Osteocyte (in vitro differentiated cells): ENCODE measurements at regions not wholly inside any gene's neighbourhood (a gene's known extent, or its start where the extent isn't known, plus 50 kb on each side); places are given as distances from the start of the nearest gene placed in this dataset.

Source experiments
- DNase-seq: peaks from one replicate; pipeline ENCODE4 v3.0.0; 2021; ENCODE audit warnings: mixed read lengths; ENCODE audit not compliant: unreplicated experiment; ENCODE audit errors: extremely low spot score
- H3K27ac Mint-ChIP-seq: one replicate; pipeline ENCODE4 v1.8.0; 2021; ENCODE audit warnings: mild to moderate bottlenecking, mixed read lengths; ENCODE audit not compliant: unreplicated experiment
- H3K27me3 Mint-ChIP-seq: one replicate; pipeline ENCODE4 v1.8.0; 2021; ENCODE audit warnings: mixed read lengths; ENCODE audit not compliant: unreplicated experiment
- H3K36me3 Mint-ChIP-seq: one replicate; pipeline ENCODE4 v1.8.0; 2021; ENCODE audit warnings: mixed read lengths; ENCODE audit not compliant: unreplicated experiment
- H3K4me1 Mint-ChIP-seq: one replicate; pipeline ENCODE4 v1.8.0; 2021; ENCODE audit warnings: mixed read lengths; ENCODE audit not compliant: unreplicated experiment
- H3K4me3 Mint-ChIP-seq: one replicate; pipeline ENCODE4 v1.8.0; 2021; ENCODE audit warnings: mild to moderate bottlenecking, moderate library complexity, mixed read lengths; ENCODE audit not compliant: unreplicated experiment
- H3K9me3 Mint-ChIP-seq: one replicate; pipeline ENCODE4 v1.8.0; 2021; ENCODE audit warnings: mixed read lengths; ENCODE audit not compliant: unreplicated experiment
- TF ChIP-seq, protein P1 (sequence below): fragments of 200-600 bp; sonication (generic); IDR thresholded peaks from 2 replicates; pipeline ENCODE4 v1.5.0; 2021; ENCODE audit warnings: antibody characterized with exemption, mild to moderate bottlenecking, moderate library complexity

DNA sequence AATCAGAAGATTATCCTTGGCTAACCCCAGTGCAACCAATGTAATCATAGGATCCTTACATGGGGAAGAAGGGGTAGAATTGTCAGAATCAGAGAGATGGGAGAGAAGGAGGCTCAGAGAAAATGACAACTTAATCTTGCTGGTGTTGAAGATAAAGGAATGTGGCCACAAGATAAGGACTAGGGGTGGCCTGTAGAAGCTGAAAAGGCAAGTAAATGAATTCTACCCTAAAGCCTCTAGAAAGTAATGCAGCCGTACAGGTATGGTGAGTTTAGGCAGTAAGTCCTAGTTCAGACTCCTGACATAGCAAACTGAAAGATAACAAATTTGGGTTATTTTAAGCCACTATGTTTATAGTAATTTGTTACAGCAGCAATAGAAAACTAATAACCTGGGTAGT lies 718.5 kb downstream of the SLITRK6 start:
- no peaks in the 10 kb centered on the region for H3K9me3 Mint-ChIP-seq
- no peaks in the 10 kb centered on the region for H3K36me3 Mint-ChIP-seq
- H3K27me3 Mint-ChIP-seq, result no peaks in the 10 kb centered on the region
- H3K4me3 Mint-ChIP-seq, result no peak overlapping the region
- peaks cover 7% of the 10 kb centered on the region for H3K4me1 Mint-ChIP-seq
- no peak for DNase-seq
- TF ChIP-seq, protein P1, sequence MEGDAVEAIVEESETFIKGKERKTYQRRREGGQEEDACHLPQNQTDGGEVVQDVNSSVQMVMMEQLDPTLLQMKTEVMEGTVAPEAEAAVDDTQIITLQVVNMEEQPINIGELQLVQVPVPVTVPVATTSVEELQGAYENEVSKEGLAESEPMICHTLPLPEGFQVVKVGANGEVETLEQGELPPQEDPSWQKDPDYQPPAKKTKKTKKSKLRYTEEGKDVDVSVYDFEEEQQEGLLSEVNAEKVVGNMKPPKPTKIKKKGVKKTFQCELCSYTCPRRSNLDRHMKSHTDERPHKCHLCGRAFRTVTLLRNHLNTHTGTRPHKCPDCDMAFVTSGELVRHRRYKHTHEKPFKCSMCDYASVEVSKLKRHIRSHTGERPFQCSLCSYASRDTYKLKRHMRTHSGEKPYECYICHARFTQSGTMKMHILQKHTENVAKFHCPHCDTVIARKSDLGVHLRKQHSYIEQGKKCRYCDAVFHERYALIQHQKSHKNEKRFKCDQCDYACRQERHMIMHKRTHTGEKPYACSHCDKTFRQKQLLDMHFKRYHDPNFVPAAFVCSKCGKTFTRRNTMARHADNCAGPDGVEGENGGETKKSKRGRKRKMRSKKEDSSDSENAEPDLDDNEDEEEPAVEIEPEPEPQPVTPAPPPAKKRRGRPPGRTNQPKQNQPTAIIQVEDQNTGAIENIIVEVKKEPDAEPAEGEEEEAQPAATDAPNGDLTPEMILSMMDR, result no peak
- no peak overlapping the region for H3K27ac Mint-ChIP-seq

GRCh38 chr13:85076343-85076742 lies 722.9 kb downstream of the SLITRK6 start:
- Mint-ChIP-seq H3K27me3 (no peaks in the 10 kb centered on the region), H3K4me1 (peaks cover 5% of the 10 kb centered on the region), H3K36me3 (no peaks in the 10 kb centered on the region), H3K27ac (no peak overlapping the region), H3K4me3 (no peak overlapping the region), H3K9me3 (no peaks in the 10 kb centered on the region)
- no peak for DNase-seq
- TF ChIP-seq, protein P1, result no peak

DNA sequence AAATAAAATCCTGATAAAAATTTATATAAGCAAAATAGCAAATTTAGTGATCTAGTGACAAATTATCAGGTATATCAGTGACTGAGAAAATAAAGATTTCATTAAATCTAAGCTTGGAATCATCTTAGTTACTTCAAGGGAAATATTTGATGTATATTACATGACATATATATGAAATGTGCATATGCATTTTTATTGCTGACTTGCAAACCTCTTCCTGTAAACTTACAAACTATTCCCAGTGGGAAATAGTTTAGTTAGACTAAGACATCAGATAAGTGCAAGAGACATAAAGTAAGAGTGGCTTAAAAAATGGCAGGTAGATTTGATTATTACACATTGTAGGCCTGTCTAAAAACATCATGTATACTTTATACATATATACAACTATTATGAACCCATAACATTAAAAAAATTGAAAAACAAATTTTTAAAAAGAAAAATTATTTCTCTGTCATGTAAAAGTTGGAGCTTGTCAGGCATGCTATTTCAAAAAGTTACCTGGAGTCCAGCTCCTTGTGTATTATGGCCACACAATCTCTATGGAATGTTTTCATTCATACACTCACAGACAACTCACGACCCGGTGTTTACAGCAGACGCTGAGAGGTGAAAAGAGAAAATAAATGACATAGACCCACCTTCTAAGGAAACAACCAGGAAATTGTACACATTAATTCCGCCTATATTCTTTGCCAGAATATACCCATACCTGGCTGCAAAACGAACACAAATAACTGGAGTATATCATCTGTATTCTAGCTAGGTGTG lies 724.5 kb downstream of the SLITRK6 start:
- no peaks in the 10 kb centered on the region for H3K4me1 Mint-ChIP-seq

DNA sequence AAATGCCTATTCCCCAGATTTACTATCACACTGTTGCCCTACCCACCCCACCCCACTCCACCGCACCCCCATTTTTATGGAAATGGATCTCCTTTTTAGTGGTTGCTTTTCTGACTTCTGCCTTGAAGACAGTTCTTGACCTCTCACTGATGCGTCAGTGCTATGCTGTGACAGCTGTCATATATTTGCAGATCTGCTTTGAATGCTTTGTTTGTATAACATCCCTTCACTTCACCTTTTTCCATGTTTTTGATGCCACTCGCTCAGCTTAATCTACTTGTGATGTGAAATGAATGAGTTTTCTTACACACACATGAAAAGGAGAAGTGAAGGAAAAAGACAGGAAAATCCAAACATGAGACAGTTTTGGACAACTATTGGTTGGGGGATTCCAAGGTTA lies 731.0 kb downstream of the SLITRK6 start:
- DNase-seq, result no peak
- Mint-ChIP-seq H3K36me3 (no peaks in the 10 kb centered on the region), H3K27me3 (no peaks in the 10 kb centered on the region), H3K9me3 (no peaks in the 10 kb centered on the region), H3K4me1 (no peaks in the 10 kb centered on the region), H3K4me3 (no peak overlapping the region), H3K27ac (no peak overlapping the region)
- TF ChIP-seq, protein P1, result no peak

More for the DNA sequence above, 724.5 kb downstream of the SLITRK6 start:
- H3K36me3 Mint-ChIP-seq, result no peaks in the 10 kb centered on the region
- no peak for DNase-seq
- H3K9me3 Mint-ChIP-seq, result no peaks in the 10 kb centered on the region
- TF ChIP-seq, protein P1, result no peak
- H3K4me3 Mint-ChIP-seq, result no peak overlapping the region
- H3K27ac Mint-ChIP-seq, result no peak overlapping the region
- H3K27me3 Mint-ChIP-seq, result no peaks in the 10 kb centered on the region

DNA sequence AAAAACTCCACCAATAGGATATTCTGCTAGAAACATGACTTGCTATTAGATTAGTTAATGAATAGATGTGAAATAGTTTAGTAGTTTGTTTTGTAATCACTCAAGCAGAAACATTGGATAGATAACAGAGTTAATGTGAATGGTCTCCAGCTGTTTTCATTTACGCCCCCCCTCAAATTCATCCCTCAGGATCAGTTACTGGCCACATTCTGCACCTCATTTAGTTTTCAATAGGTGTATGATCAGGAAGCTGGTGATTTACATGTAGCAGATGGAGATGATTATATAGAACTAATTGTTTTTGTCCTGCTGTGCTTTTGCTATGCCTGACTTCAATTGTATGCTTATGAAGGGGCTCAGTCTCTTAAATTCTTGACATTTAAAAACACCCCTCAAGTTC lies 759.0 kb downstream of the SLITRK6 start:
- no peaks in the 10 kb centered on the region for H3K9me3 Mint-ChIP-seq
- H3K36me3 Mint-ChIP-seq, result no peaks in the 10 kb centered on the region
- no peaks in the 10 kb centered on the region for H3K27me3 Mint-ChIP-seq
- no peaks in the 10 kb centered on the region for H3K4me1 Mint-ChIP-seq
- DNase-seq, result no peak
- TF ChIP-seq, protein P1, result no peak
- no peak overlapping the region for H3K27ac Mint-ChIP-seq
- no peak overlapping the region for H3K4me3 Mint-ChIP-seq
